Progenitor cell of endocrine pancreas (in vitro differentiated cells): ENCODE measurements at regions not wholly inside any gene's neighbourhood (a gene's known extent, or its start where the extent isn't known, plus 50 kb on each side); places are given as distances from the start of the nearest gene placed in this dataset.

Experiments
- DNase-seq: peaks from one replicate; pipeline ENCODE4 v3.0.0; 2021; ENCODE audit warnings: low spot score; ENCODE audit not compliant: unreplicated experiment
- H3K27ac Mint-ChIP-seq: 2 replicates; pipeline ENCODE4 v1.8.0; 2021; ENCODE audit warnings: mild to moderate bottlenecking, moderate library complexity, mixed read lengths
- H3K27me3 Mint-ChIP-seq: 2 replicates; pipeline ENCODE4 v1.8.0; 2021; ENCODE audit warnings: mixed read lengths
- H3K36me3 Mint-ChIP-seq: 2 replicates; pipeline ENCODE4 v1.8.0; 2022; ENCODE audit warnings: mixed read lengths; ENCODE audit not compliant: insufficient read depth
- H3K4me1 Mint-ChIP-seq: 2 replicates; pipeline ENCODE4 v1.8.0; 2021; ENCODE audit warnings: low read depth, mixed read lengths
- H3K4me3 Mint-ChIP-seq: 2 replicates; pipeline ENCODE4 v1.8.0; 2021; ENCODE audit warnings: low read depth, mild to moderate bottlenecking, moderate library complexity, mixed read lengths
- H3K9me3 Mint-ChIP-seq: 2 replicates; pipeline ENCODE4 v1.8.0; 2021; ENCODE audit warnings: low read depth, mixed read lengths
- TF ChIP-seq, protein P1 (sequence below): fragments of 200-600 bp; sonication (generic); IDR thresholded peaks from one replicate; pipeline ENCODE4 v1.5.0; 2021; ENCODE audit warnings: antibody characterized with exemption, mild to moderate bottlenecking; ENCODE audit not compliant: unreplicated experiment

DNA sequence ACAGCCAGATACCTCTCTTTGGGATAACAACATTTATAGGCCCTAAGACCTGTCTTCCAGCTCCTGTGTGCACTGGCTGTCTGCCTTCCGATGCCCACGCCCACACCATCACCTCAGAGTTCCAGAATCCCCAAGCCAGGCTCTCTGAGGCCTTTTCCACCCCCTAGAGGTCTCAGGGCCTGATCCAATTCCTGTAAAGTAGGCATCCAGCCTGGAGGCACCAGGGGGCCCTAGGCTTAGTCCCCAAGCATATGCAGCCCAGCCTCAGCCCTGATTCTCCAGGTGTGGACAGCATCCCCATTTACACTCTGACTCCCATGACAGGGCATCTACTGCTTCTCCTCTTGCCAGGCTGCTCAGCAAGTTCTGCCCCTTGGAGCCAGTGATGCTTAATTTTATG, 72.7 kb upstream of the CORO2B start:
- Mint-ChIP-seq H3K36me3 (no peaks in the 10 kb centered on the region), H3K27ac (peak overlapping the region; percentile 46), H3K4me1 (no peaks in the 10 kb centered on the region), H3K9me3 (no peaks in the 10 kb centered on the region), H3K4me3 (no peak overlapping the region), H3K27me3 (peaks cover 34% of the 10 kb centered on the region)
- no peak for DNase-seq
- TF ChIP-seq, protein P1, sequence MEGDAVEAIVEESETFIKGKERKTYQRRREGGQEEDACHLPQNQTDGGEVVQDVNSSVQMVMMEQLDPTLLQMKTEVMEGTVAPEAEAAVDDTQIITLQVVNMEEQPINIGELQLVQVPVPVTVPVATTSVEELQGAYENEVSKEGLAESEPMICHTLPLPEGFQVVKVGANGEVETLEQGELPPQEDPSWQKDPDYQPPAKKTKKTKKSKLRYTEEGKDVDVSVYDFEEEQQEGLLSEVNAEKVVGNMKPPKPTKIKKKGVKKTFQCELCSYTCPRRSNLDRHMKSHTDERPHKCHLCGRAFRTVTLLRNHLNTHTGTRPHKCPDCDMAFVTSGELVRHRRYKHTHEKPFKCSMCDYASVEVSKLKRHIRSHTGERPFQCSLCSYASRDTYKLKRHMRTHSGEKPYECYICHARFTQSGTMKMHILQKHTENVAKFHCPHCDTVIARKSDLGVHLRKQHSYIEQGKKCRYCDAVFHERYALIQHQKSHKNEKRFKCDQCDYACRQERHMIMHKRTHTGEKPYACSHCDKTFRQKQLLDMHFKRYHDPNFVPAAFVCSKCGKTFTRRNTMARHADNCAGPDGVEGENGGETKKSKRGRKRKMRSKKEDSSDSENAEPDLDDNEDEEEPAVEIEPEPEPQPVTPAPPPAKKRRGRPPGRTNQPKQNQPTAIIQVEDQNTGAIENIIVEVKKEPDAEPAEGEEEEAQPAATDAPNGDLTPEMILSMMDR = no peak

DNA sequence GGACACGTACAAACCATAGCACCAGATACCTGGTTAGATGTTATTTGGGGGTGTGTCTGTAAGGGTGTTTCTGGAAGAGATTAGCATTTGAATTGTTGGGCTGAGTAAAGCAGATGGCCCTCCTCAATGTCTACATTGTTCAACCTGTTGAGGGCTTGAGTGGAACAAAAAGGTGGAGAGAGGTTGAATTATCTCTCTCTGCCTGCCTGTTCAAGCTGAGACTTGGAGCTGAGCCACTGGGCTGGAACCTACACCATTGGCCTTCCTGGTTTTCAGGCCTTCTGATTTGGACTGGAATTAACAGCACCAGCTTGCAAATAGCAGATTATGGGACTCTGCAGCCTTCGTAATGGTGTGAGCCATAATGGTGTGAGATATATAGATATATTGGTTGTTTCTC, 71.3 kb upstream of the CORO2B start:
- no peaks in the 10 kb centered on the region for H3K9me3 Mint-ChIP-seq
- H3K27me3 Mint-ChIP-seq = peaks cover 38% of the 10 kb centered on the region
- TF ChIP-seq, protein P1 = no peak
- H3K4me1 Mint-ChIP-seq = no peaks in the 10 kb centered on the region
- no peak overlapping the region for H3K4me3 Mint-ChIP-seq
- DNase-seq = no peak
- no peak overlapping the region for H3K27ac Mint-ChIP-seq
- H3K36me3 Mint-ChIP-seq = no peaks in the 10 kb centered on the region

DNA sequence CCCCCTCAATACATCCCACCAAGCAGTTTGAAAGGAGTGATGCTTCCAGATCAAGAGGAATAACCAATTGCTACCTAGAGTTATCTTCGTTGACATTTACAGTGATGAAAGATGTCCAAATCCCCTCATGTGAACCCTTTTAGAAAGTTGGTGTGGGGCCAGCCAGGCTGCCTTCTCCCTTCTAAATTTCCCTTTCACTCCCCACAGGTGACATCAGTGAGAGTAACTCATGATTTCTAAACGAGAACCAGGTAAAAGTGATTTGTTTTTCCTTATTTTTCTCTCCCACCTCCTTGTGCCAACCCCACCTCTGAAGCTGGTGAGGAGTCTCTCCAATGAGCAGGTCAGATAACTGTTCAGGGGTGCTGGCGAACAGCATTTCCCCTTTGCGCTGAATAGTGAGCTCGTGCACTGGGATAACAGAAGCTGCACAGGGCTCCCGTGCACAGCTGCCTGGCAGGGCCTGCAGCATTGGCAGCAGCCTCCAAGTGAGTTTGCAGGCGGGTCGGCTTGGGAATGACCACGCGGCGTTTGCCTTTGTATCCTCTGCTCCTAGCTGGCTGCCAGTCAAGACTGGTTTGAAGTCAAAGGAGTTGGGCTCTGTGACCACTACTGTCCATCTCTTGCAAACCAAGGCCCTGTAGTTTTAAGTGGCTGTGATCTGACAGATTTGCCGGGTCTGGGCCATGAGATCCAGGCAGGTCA, 70.2 kb upstream of the CORO2B start:
- Mint-ChIP-seq H3K9me3 (peaks cover 6% of the 10 kb centered on the region), H3K27me3 (peaks cover 35% of the 10 kb centered on the region)

DNA sequence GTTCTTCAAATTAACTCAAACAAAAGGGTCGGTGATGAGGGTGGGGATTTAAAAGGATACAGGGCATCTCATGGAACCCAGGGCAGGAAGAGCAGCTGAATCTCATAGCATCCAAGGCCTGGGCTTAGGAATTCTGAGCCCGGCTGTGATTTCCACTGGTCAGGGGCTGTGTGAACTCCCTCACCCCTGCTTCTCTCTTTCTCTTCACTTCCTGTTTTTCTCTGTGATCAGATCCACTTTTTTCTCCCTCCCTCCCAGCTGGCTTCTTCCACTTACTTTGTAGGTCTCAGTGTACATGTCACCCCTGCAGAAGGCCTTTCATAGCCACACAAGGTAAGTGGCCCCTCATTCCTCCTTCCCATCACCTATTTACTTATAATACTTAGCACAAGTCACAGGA, 68.2 kb upstream of the CORO2B start:
- no peaks in the 10 kb centered on the region for H3K4me1 Mint-ChIP-seq
- H3K27me3 Mint-ChIP-seq = peaks cover 21% of the 10 kb centered on the region
- peaks cover 1% of the 10 kb centered on the region for H3K36me3 Mint-ChIP-seq
- H3K9me3 Mint-ChIP-seq = peaks cover 7% of the 10 kb centered on the region
- H3K4me3 Mint-ChIP-seq = no peak overlapping the region
- DNase-seq = no peak
- no peak overlapping the region for H3K27ac Mint-ChIP-seq
- TF ChIP-seq, protein P1 = no peak

More for the DNA sequence above, 70.2 kb upstream of the CORO2B start:
- no peak overlapping the region for H3K27ac Mint-ChIP-seq
- TF ChIP-seq, protein P1 = no peak
- no peak overlapping the region for H3K4me3 Mint-ChIP-seq
- H3K4me1 Mint-ChIP-seq = no peaks in the 10 kb centered on the region
- H3K36me3 Mint-ChIP-seq = peaks cover 1% of the 10 kb centered on the region
- DNase-seq = no peak

GRCh38 chr15:68511073-68511991, 67.5 kb upstream of the CORO2B start:
- TF ChIP-seq, protein P1 = no peak
- Mint-ChIP-seq H3K36me3 (peaks cover 1% of the 10 kb centered on the region), H3K9me3 (peaks cover 7% of the 10 kb centered on the region), H3K27ac (no peak overlapping the region), H3K4me3 (no peak overlapping the region), H3K27me3 (peaks cover 19% of the 10 kb centered on the region), H3K4me1 (no peaks in the 10 kb centered on the region)
- DNase-seq = no peak
